ENCODE measurements at regions not wholly inside any gene's neighbourhood (a gene's known extent, or its start where the extent isn't known, plus 50 kb on each side); places are given as distances from the start of the nearest gene placed in this dataset.

GRCh38 chr9:103680581-103680980 is 413.5 kb upstream of the SMC2 start:
- TF ChIP-seq EZH2 (IDR thresholded peaks at IDR 0.05; ENCODE audit: low read length, unreplicated experiment), result no peak
- TF ChIP-seq, protein P1, sequence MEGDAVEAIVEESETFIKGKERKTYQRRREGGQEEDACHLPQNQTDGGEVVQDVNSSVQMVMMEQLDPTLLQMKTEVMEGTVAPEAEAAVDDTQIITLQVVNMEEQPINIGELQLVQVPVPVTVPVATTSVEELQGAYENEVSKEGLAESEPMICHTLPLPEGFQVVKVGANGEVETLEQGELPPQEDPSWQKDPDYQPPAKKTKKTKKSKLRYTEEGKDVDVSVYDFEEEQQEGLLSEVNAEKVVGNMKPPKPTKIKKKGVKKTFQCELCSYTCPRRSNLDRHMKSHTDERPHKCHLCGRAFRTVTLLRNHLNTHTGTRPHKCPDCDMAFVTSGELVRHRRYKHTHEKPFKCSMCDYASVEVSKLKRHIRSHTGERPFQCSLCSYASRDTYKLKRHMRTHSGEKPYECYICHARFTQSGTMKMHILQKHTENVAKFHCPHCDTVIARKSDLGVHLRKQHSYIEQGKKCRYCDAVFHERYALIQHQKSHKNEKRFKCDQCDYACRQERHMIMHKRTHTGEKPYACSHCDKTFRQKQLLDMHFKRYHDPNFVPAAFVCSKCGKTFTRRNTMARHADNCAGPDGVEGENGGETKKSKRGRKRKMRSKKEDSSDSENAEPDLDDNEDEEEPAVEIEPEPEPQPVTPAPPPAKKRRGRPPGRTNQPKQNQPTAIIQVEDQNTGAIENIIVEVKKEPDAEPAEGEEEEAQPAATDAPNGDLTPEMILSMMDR (conservative IDR thresholded peaks at IDR 0.05; ENCODE audit: low read depth, low read length), result no peak
- TF ChIP-seq EZH2phosphoT487 (IDR thresholded peaks at IDR 0.05; ENCODE audit: borderline replicate concordance, low read length), result no peak
